Neutrophil (primary cell): ENCODE measurements at regions not wholly inside any gene's neighbourhood (a gene's known extent, or its start where the extent isn't known, plus 50 kb on each side); places are given as distances from the start of the nearest gene placed in this dataset.

Experiments
- H3K27ac ChIP-seq: fragments of 200-600 bp; sonication (generic); 2 replicates; pipeline ENCODE4 v1.5.1; 2016; ENCODE audit warnings: mild to moderate bottlenecking, moderate library complexity
- H3K27me3 ChIP-seq: fragments of 200-600 bp; sonication (generic); 2 replicates; pipeline ENCODE4 v1.6.0; 2016; ENCODE audit warnings: mild to moderate bottlenecking
- H3K36me3 ChIP-seq: fragments of 200-600 bp; sonication (generic); 2 replicates; pipeline ENCODE4 v1.5.1; 2017
- H3K4me1 ChIP-seq, 2 experiments: fragments of 200-600 bp in 1 of 2; sonication (generic) in 1 of 2; 1 replicate in 1 of 2; 2 replicates in 1 of 2; pipeline versions ENCODE4 v1.5.1 to v1.6.1; 2013 to 2016; ENCODE audit warnings: low read depth in 1 of 2, low read length in 1 of 2, mild to moderate bottlenecking in 1 of 2, moderate library complexity in 1 of 2; ENCODE audit not compliant: control insufficient read depth in 1 of 2, insufficient read depth in 1 of 2
- H3K4me3 ChIP-seq, 2 experiments: fragments of 200-600 bp in 1 of 2; sonication (generic) in 1 of 2; 1 replicate in 1 of 2; 2 replicates in 1 of 2; pipeline ENCODE4 v1.5.1; 2013 to 2016; ENCODE audit warnings: low read depth in 1 of 2, low read length in 1 of 2, mild to moderate bottlenecking in 1 of 2, moderate library complexity in 1 of 2
- H3K9me3 ChIP-seq: fragments of 200-600 bp; sonication (generic); 2 replicates; pipeline ENCODE4 v1.5.1; 2016
- CTCF ChIP-seq: fragments of 200-600 bp; sonication (generic); IDR thresholded peaks from 2 replicates; pipeline ENCODE4 v1.5.1; 2016; ENCODE audit warnings: antibody characterized with exemption

- H3K9me3 ChIP-seq: no peaks in the 10 kb centered on the region
- H3K4me1 ChIP-seq: no peaks in the 10 kb centered on the region
- no peaks in the 10 kb centered on the region for H3K36me3 ChIP-seq
- H3K4me3 ChIP-seq: no peak overlapping the region
- no peaks in the 10 kb centered on the region for H3K27me3 ChIP-seq
- no peak for TF ChIP-seq CTCF
- H3K27ac ChIP-seq: no peak overlapping the region
Observed at GRCh38 chr2:220209751-220210150, 582.3 kb downstream of the SLC4A3 start.

- Histone ChIP-seq H3K27me3 (no peaks in the 10 kb centered on the region), H3K36me3 (no peaks in the 10 kb centered on the region), H3K4me1 (no peaks in the 10 kb centered on the region)
Observed at GRCh38 chr2:220212296-220213080, 585.1 kb downstream of the SLC4A3 start.

GRCh38 chr2:220215785-220216184, 588.4 kb downstream of the SLC4A3 start:
- H3K4me1 ChIP-seq: no peaks in the 10 kb centered on the region
- TF ChIP-seq CTCF: no peak

More at GRCh38 chr2:220212296-220213080, 585.1 kb downstream of the SLC4A3 start:
- Histone ChIP-seq H3K4me3 (no peak overlapping the region), H3K27ac (no peak overlapping the region), H3K9me3 (no peaks in the 10 kb centered on the region)
- TF ChIP-seq CTCF: no peak

DNA sequence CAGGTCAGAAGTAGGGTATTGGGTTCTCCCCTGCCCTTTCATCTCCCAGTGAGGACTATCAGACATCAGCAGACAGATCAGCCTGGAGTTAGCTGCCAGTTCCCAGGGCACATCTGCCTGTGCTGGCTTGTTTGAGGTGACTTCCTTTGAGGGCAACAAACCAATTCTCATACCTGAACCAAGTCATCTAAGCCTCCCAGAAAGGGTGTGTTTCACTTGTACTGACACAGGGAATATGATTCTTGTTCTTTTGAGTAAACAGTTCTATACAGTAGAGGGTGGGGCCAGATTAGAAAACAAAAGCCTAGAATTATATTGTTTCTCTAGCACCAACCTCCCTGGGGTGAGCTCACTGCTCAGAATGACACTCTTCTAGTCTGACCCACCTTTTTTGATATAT, 591.9 kb downstream of the SLC4A3 start:
- TF ChIP-seq CTCF: no peak
- Histone ChIP-seq H3K4me1 (no peaks in the 10 kb centered on the region), H3K27me3 (no peaks in the 10 kb centered on the region), H3K4me3 (no peak overlapping the region), H3K9me3 (no peaks in the 10 kb centered on the region), H3K36me3 (no peaks in the 10 kb centered on the region), H3K27ac (no peak overlapping the region)

More at GRCh38 chr2:220215785-220216184, 588.4 kb downstream of the SLC4A3 start:
- no peaks in the 10 kb centered on the region for H3K9me3 ChIP-seq
- H3K27me3 ChIP-seq: no peaks in the 10 kb centered on the region
- no peak overlapping the region for H3K27ac ChIP-seq
- no peak overlapping the region for H3K4me3 ChIP-seq
- no peaks in the 10 kb centered on the region for H3K36me3 ChIP-seq

DNA sequence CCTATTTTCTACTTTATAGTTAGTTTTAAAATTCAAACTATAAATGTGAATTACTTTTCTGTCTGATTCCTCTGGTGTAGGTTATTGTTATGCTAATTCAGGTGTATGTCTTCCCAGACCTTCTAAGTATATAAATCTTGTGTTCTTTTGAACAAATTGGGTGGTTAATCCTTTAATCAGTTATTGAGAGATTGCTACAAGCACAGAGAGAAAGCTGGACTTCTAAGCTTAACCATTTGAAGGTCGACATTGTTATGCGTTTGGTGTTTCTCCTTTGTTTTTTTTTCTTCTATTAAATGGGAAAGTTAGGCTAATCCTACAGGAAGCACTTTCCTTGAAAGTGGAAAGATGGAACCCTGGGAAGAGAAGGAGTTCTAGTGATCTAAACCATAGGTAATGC, 592.6 kb downstream of the SLC4A3 start:
- no peaks in the 10 kb centered on the region for H3K4me1 ChIP-seq
- H3K9me3 ChIP-seq: no peaks in the 10 kb centered on the region
- H3K27ac ChIP-seq: no peak overlapping the region
- no peak overlapping the region for H3K4me3 ChIP-seq
- TF ChIP-seq CTCF: no peak
- H3K36me3 ChIP-seq: no peaks in the 10 kb centered on the region
- no peaks in the 10 kb centered on the region for H3K27me3 ChIP-seq
